ENCODE measurements at regions not wholly inside any gene's neighbourhood (a gene's known extent, or its start where the extent isn't known, plus 50 kb on each side); places are given as distances from the start of the nearest gene placed in this dataset.
"Not testable (repeated sequence)": the region's sequence is repeated elsewhere in the genome, so short reads cannot be mapped to it uniquely, and the experiment has no call there.

DNA sequence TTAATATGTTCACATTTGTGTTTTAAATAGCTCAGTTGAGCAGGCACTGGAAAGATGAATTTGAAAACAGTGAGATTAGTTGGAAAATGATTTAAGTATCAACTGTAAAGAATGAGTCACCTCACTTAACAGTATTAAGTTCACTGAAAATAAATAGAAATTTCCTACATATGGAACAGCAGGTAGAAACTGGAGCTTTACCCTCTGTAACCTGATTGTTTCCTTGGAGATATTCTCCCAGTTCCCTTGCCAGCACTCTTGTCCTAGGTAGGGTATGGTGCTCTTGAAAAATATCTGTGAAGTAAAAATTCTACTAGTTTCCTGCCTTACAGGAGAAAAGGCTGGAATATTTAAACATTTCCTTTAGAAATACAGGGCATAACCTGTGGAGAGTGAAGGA is 81.3 kb upstream of the DLGAP1 start:
- Histone ChIP-seq H3K9me3 (peaks cover 20% of the 10 kb centered on the region), H3K36me3 (no peaks in the 10 kb centered on the region), H3K27me3 (no peaks in the 10 kb centered on the region), H3K4me3 (no peak overlapping the region), H3K4me1 (no peaks in the 10 kb centered on the region), H3K27ac (no peak overlapping the region)
- DNase-seq (ENCODE audit: low spot score in 2 of 2), result no peak
- TF ChIP-seq, protein P1, sequence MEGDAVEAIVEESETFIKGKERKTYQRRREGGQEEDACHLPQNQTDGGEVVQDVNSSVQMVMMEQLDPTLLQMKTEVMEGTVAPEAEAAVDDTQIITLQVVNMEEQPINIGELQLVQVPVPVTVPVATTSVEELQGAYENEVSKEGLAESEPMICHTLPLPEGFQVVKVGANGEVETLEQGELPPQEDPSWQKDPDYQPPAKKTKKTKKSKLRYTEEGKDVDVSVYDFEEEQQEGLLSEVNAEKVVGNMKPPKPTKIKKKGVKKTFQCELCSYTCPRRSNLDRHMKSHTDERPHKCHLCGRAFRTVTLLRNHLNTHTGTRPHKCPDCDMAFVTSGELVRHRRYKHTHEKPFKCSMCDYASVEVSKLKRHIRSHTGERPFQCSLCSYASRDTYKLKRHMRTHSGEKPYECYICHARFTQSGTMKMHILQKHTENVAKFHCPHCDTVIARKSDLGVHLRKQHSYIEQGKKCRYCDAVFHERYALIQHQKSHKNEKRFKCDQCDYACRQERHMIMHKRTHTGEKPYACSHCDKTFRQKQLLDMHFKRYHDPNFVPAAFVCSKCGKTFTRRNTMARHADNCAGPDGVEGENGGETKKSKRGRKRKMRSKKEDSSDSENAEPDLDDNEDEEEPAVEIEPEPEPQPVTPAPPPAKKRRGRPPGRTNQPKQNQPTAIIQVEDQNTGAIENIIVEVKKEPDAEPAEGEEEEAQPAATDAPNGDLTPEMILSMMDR (IDR thresholded peaks at IDR 0.05), result no peak
- TF ChIP-seq POLR2A (IDR thresholded peaks at IDR 0.05), result no peak
- no peak for TF ChIP-seq EP300 (IDR thresholded peaks at IDR 0.05)
- TF ChIP-seq POLR2AphosphoS5 (IDR thresholded peaks at IDR 0.05), result no peak

DNA sequence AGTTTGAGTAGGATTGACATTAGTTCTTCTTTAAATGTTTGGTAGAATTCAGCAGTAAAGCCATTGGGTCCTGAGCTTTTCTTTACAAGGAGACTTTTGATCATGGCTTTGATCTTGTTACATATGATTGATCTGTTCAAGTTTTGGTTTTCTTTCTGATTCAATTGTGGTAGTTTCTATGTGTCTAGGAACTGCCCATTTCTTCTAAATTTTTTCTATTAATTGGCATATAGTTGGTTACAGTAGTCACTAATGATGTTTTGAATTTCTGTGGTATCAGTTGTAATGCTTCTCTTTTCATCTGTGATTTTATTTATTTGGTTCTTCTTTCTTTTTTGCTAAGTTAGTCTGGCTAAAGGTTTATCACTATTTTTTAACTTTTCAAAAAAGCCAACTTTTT is 73.3 kb upstream of the DLGAP1 start:
- TF ChIP-seq POLR2AphosphoS5 (IDR thresholded peaks at IDR 0.05), result no peak
- TF ChIP-seq EP300 (IDR thresholded peaks at IDR 0.05), result no peak
- TF ChIP-seq, protein P1 (IDR thresholded peaks at IDR 0.05), result no peak
- Histone ChIP-seq H3K4me1 (no peaks in the 10 kb centered on the region), H3K36me3 (no peaks in the 10 kb centered on the region), H3K27ac (no peak overlapping the region), H3K27me3 (no peaks in the 10 kb centered on the region), H3K4me3 (no peak overlapping the region), H3K9me3 (peaks cover 14% of the 10 kb centered on the region)
- no peak for DNase-seq (ENCODE audit: low spot score in 2 of 2)

DNA sequence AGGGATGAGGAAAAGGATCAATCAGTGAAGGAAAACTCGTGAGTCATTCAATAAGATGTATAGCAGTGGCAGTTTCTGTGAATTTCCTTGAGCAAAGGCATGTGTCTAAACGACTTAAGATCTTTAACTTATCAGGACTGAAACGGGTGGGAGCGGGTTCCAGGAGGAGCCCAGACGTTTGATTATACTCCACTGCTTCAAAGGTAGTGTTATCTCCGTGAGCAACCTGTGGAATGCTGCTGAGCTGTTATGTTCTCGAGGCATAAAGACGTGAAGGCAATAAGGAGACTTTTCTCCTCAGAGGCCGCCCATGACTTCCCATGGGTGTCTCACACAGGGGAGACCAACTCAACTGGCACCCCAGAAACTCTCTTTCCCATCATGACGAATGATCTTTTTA is 72.7 kb upstream of the DLGAP1 start:
- not testable (repeated sequence) for H3K4me3 ChIP-seq; H3K4me1 ChIP-seq; H3K27me3 ChIP-seq; H3K36me3 ChIP-seq; DNase-seq (ENCODE audit: low spot score in 2 of 2); H3K27ac ChIP-seq
- WGBS, result 38% methylated on average over 10 of the region's 10 CpGs
- H3K9me3 ChIP-seq, result peaks cover 13% of the 10 kb centered on the region

DNA sequence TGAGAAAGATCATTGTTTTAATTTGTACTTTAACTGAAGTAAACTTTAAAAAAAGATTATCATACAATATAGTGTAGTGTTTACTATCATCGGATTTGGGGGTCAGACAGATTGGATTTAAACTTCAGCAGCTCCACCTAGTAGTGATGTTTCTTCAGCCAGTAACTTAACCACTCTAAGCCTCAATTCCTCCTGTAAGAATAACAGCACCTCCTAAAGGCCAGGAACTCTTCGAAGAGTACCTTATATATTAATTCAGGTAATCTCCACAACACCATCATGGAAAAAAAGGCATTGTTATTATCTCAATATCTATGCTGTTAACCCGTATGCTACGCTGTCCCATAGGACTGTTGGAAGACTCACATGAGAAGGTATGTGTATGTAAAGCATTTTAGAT is 69.0 kb upstream of the DLGAP1 start:
- H3K4me3 ChIP-seq, result no peak overlapping the region
- 72% methylated on average over 4 of the region's 4 CpGs for WGBS
- TF ChIP-seq, protein P1 (IDR thresholded peaks at IDR 0.05), result no peak
- no peak for TF ChIP-seq POLR2AphosphoS5 (IDR thresholded peaks at IDR 0.05)
- TF ChIP-seq POLR2A (IDR thresholded peaks at IDR 0.05), result no peak
- no peak for TF ChIP-seq EP300 (IDR thresholded peaks at IDR 0.05)
- DNase-seq (ENCODE audit: low spot score in 2 of 2), result no peak
- H3K27me3 ChIP-seq, result no peaks in the 10 kb centered on the region
- no peak overlapping the region for H3K27ac ChIP-seq
- no peaks in the 10 kb centered on the region for H3K4me1 ChIP-seq
- no peaks in the 10 kb centered on the region for H3K36me3 ChIP-seq
- H3K9me3 ChIP-seq, result peaks cover 6% of the 10 kb centered on the region

DNA sequence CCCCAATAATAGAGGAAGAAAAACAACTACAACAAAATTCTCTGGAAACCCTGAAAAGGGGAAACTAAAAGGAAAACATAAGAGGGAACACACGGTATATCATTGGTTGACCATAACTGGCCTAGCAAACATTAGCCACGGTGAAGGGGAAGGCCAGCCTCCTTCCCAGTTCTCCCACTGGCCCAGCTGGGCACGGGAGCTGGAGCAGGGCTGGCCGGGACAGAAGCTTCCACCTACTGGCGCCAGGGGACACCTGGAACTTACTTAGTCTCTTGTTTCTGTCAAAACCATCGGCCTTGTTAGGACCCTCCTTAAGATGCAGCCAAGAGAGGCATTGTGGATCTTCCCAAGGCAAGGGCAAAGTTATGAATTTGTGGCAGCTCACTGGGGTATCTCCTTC is 56.1 kb upstream of the DLGAP1 start:
- no peak overlapping the region for H3K4me3 ChIP-seq
- no peaks in the 10 kb centered on the region for H3K9me3 ChIP-seq
- no peaks in the 10 kb centered on the region for H3K27me3 ChIP-seq
- TF ChIP-seq POLR2A (IDR thresholded peaks at IDR 0.05), result no peak
- H3K4me1 ChIP-seq, result no peaks in the 10 kb centered on the region
- 95% methylated on average over 6 of the region's 6 CpGs for WGBS
- no peak for DNase-seq (ENCODE audit: low spot score in 2 of 2)
- H3K27ac ChIP-seq, result no peak overlapping the region
- no peaks in the 10 kb centered on the region for H3K36me3 ChIP-seq

DNA sequence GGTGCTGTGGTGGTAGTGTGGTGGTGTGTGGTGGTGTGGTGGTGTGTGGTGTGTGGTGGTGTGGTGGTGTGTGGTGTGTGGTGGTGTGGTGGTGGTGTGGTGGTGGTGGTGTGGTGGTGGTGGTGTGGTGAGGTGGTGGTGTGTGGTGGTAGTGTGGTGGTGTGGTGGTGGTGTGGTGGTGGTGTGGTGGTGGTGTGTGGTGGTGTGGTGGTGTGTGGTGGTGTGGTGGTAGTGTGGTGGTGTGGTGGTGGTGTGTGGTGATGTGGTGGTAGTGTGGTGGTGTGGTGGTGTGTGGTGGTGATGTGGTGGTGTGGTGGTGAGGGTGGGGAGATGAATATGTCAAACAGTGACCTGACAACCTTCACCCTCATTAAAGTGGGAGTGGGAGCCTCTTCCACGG is 55.6 kb upstream of the DLGAP1 start:
- H3K36me3 ChIP-seq, result no peaks in the 10 kb centered on the region
- 90% methylated on average over 1 of the region's 1 CpG for WGBS
- H3K9me3 ChIP-seq, result no peaks in the 10 kb centered on the region
- no peak for TF ChIP-seq EP300 (IDR thresholded peaks at IDR 0.05)
- TF ChIP-seq POLR2A (IDR thresholded peaks at IDR 0.05), result no peak
- TF ChIP-seq, protein P1 (IDR thresholded peaks at IDR 0.05), result no peak
- no peak for TF ChIP-seq POLR2AphosphoS5 (IDR thresholded peaks at IDR 0.05)
- H3K4me3 ChIP-seq, result no peak overlapping the region
- no peak for DNase-seq (ENCODE audit: low spot score in 2 of 2)
- no peak overlapping the region for H3K27ac ChIP-seq
- H3K4me1 ChIP-seq, result no peaks in the 10 kb centered on the region
- no peaks in the 10 kb centered on the region for H3K27me3 ChIP-seq

Data from suprapubic skin (tissue), 4 donors.